Endothelial cell of umbilical vein (primary cell): ENCODE measurements at regions not wholly inside any gene's neighbourhood (a gene's known extent, or its start where the extent isn't known, plus 50 kb on each side); places are given as distances from the start of the nearest gene placed in this dataset.

Experiments
- BruUV-seq: library from RNA; stranded (reverse); fragments of 400-500 nt; replicated peaks from 2 replicates; lab custom pipeline; 2021; lab: Mats Ljungman, UMichigan
- CTCF ChIA-PET: fragments of 300-600, 350-600 bp; sonication (Branson Sonifier 250); formaldehyde crosslinking; loops from one replicate; lab custom pipeline; 2021; ENCODE audit warnings: antibody characterized with exemption, inconsistent platforms; lab: Charles Lee
- POLR2A ChIA-PET: fragments of 300-600, 350-600 bp; sonication (Branson Sonifier 250); formaldehyde crosslinking; loops from one replicate; lab custom pipeline; 2021; ENCODE audit warnings: antibody characterized with exemption, inconsistent platforms; lab: Charles Lee
- DNase-seq: peaks from one replicate; pipeline ENCODE4 v3.0.0-alpha.2; 2011; ENCODE audit warnings: low read depth, low spot score
- FAIRE-seq: peaks from 2 replicates; lab custom pipeline; 2011; peaks lifted over from hg19 to GRCh38; lab: Jason Lieb, UNC
- H2AFZ ChIP-seq: 2 replicates; pipeline ENCODE4 v1.6.0; 2012; ENCODE audit warnings: low read depth, low read length, control low read depth, inconsistent platforms
- H3K27ac ChIP-seq: 2 replicates; pipeline ENCODE4 v1.5.1; 2011; ENCODE audit warnings: low read depth, mild to moderate bottlenecking, control low read depth, low read length, moderate library complexity; ENCODE audit not compliant: insufficient read depth
- H3K27me3 ChIP-seq, 2 experiments: 2 replicates each; pipeline versions ENCODE4 v1.6.0 to v1.6.1; 2011; ENCODE audit warnings: low read length in 2 of 2, mixed read lengths in 1 of 2; ENCODE audit not compliant: control insufficient read depth in 2 of 2, insufficient read depth in 2 of 2
- H3K36me3 ChIP-seq, 2 experiments: 2 replicates in 1 of 2; 3 replicates in 1 of 2; pipeline ENCODE4 v1.5.1; 2011; ENCODE audit warnings: low read length in 2 of 2, mild to moderate bottlenecking in 1 of 2, moderate library complexity in 1 of 2; ENCODE audit not compliant: control insufficient read depth in 2 of 2, insufficient read depth in 2 of 2; ENCODE audit errors: extremely low read depth in 1 of 2
- H3K4me1 ChIP-seq: 3 replicates; pipeline ENCODE4 v1.5.1; 2011; ENCODE audit warnings: mild to moderate bottlenecking, low read length; ENCODE audit not compliant: control insufficient read depth, insufficient read depth; ENCODE audit errors: extremely low read depth
- H3K4me2 ChIP-seq: 2 replicates; pipeline ENCODE4 v1.6.1; 2011; ENCODE audit warnings: low read length, control low read depth, mixed read lengths; ENCODE audit not compliant: insufficient read depth
- H3K4me3 ChIP-seq, 3 experiments: fragments of 200-600 bp in 1 of 3; sonication (generic), shearing (Covaris generic) in 1 of 3; replicated peaks in 1 of 3; 2 replicates each; pipeline ENCODE4 v1.5.1; 2011 to 2016; ENCODE audit warnings: control low read depth in 3 of 3, low read length in 3 of 3, mild to moderate bottlenecking in 2 of 3, inconsistent platforms in 1 of 3, low read depth in 1 of 3, moderate library complexity in 1 of 3; ENCODE audit not compliant: insufficient read depth in 1 of 3
- H3K79me2 ChIP-seq: 2 replicates; pipeline ENCODE4 v1.6.0; 2012; ENCODE audit warnings: low read length, inconsistent platforms; ENCODE audit not compliant: control insufficient read depth, insufficient read depth
- H3K9ac ChIP-seq: replicated peaks from 2 replicates; pipeline ENCODE3; 2011; ENCODE audit warnings: low read length, control low read depth; ENCODE audit not compliant: insufficient read depth; ENCODE audit errors: extremely low read depth
- H3K9me1 ChIP-seq: replicated peaks from 3 replicates; pipeline ENCODE4 v1.6.0; 2011; ENCODE audit warnings: mild to moderate bottlenecking, low read length; ENCODE audit not compliant: control insufficient read depth, insufficient read depth; ENCODE audit errors: extremely low read depth
- H3K9me3 ChIP-seq: replicated peaks from 2 replicates; pipeline ENCODE4 v1.5.1; 2012; ENCODE audit warnings: low read length, inconsistent platforms; ENCODE audit not compliant: control insufficient read depth, insufficient read depth
- H4K20me1 ChIP-seq: replicated peaks from 2 replicates; pipeline ENCODE3; 2011; ENCODE audit warnings: mild to moderate bottlenecking, low read length; ENCODE audit not compliant: control insufficient read depth, insufficient read depth; ENCODE audit errors: extremely low read depth
- EZH2 ChIP-seq: IDR thresholded peaks from 2 replicates; pipeline ENCODE4 v1.6.1; 2012; ENCODE audit warnings: borderline replicate concordance, low read depth, mild to moderate bottlenecking, moderate library complexity, low read length, inconsistent platforms; ENCODE audit not compliant: severe bottlenecking
- FOS ChIP-seq: IDR thresholded peaks from 2 replicates; pipeline ENCODE4 v1.6.1; 2011; ENCODE audit warnings: mild to moderate bottlenecking, low read length, moderate library complexity, borderline replicate concordance; ENCODE audit not compliant: insufficient read depth
- GATA2 ChIP-seq: IDR thresholded peaks from 2 replicates; pipeline ENCODE4 v1.7.0; 2011; ENCODE audit warnings: low read depth, mild to moderate bottlenecking, moderate library complexity, mixed read lengths, low read length; ENCODE audit not compliant: insufficient read length, insufficient read depth
- JUN ChIP-seq: IDR thresholded peaks from 2 replicates; pipeline ENCODE4 v1.6.1; 2011; ENCODE audit warnings: borderline replicate concordance, low read depth; ENCODE audit not compliant: insufficient read length, insufficient read depth
- MAX ChIP-seq: IDR thresholded peaks from 2 replicates; pipeline ENCODE4 v1.6.1; 2011; ENCODE audit not compliant: insufficient read depth, insufficient read length
- MYC ChIP-seq: IDR thresholded peaks from one replicate; pipeline ENCODE4 v1.6.1; 2011; ENCODE audit warnings: mild to moderate bottlenecking, low read depth, low read length
- POLR2A ChIP-seq: IDR thresholded peaks from 2 replicates; pipeline ENCODE4 v1.6.1; 2012; ENCODE audit warnings: low read depth, mild to moderate bottlenecking, control low read depth, low read length
- POLR2AphosphoS5 ChIP-seq: IDR thresholded peaks from 2 replicates; pipeline ENCODE4 v1.6.1; 2012; ENCODE audit warnings: low read depth, mild to moderate bottlenecking, control low read depth, low read length, moderate library complexity; ENCODE audit not compliant: insufficient read depth
- dilution Hi-C: fragments of 300-500 bp; cut with MboI; formaldehyde crosslinking; loops from one replicate; pipeline ENCODE4 v1.15.0; 2019; ENCODE audit warnings: low sequenced_read_pairs; ENCODE audit not compliant: extremely low pct_ligation_motif_present
- intact Hi-C: fragments of 100-400 bp; cut with micrococcal nuclease; formaldehyde crosslinking; loops from one replicate; pipeline ENCODE4 v1.10.0; 2022
- TF ChIP-seq, protein P1 (sequence below), 2 donors: IDR thresholded peaks; 1 replicate in 1 of 2; 2 replicates in 1 of 2; pipeline ENCODE4 v1.5.1; 2011; ENCODE audit warnings: low read length in 2 of 2, mild to moderate bottlenecking in 2 of 2, moderate library complexity in 2 of 2, control low read depth in 1 of 2, inconsistent platforms in 1 of 2, low read depth in 1 of 2; ENCODE audit not compliant: insufficient read depth in 1 of 2; ENCODE audit errors: extremely low read depth in 1 of 2

- ChIA-PET POLR2A (no interaction called here), CTCF (no interaction called here)
- H3K27me3 ChIP-seq, result no peaks in the 10 kb centered on the region
- H3K9me3 ChIP-seq, result no peaks in the 10 kb centered on the region
- H2AFZ ChIP-seq, result no peak overlapping the region
- BruUV-seq, result no TSS peak
- H3K27ac ChIP-seq, result no peak overlapping the region
- FAIRE-seq, result no peak
- H3K9me1 ChIP-seq, result no peaks in the 10 kb centered on the region
- H3K9ac ChIP-seq, result no peak overlapping the region
- intact Hi-C loops (no loop called here), dilution Hi-C loops (no loop called here)
- H3K4me2 ChIP-seq, result no peak overlapping the region
- H3K4me3 ChIP-seq, result no peak overlapping the region
- H3K36me3 ChIP-seq, result no peaks in the 10 kb centered on the region
- DNase-seq, result no peak
- no peaks in the 10 kb centered on the region for H3K79me2 ChIP-seq
- H4K20me1 ChIP-seq, result no peaks in the 10 kb centered on the region
- TF ChIP-seq GATA2 (no peak), POLR2AphosphoS5 (no peak), POLR2A (no peak), JUN (no peak), MAX (no peak), EZH2 (no peak), FOS (no peak), MYC (no peak)
- TF ChIP-seq, protein P1, sequence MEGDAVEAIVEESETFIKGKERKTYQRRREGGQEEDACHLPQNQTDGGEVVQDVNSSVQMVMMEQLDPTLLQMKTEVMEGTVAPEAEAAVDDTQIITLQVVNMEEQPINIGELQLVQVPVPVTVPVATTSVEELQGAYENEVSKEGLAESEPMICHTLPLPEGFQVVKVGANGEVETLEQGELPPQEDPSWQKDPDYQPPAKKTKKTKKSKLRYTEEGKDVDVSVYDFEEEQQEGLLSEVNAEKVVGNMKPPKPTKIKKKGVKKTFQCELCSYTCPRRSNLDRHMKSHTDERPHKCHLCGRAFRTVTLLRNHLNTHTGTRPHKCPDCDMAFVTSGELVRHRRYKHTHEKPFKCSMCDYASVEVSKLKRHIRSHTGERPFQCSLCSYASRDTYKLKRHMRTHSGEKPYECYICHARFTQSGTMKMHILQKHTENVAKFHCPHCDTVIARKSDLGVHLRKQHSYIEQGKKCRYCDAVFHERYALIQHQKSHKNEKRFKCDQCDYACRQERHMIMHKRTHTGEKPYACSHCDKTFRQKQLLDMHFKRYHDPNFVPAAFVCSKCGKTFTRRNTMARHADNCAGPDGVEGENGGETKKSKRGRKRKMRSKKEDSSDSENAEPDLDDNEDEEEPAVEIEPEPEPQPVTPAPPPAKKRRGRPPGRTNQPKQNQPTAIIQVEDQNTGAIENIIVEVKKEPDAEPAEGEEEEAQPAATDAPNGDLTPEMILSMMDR (IDR thresholded peaks at IDR 0.05; ENCODE audit: extremely low read depth in 1 of 2, insufficient read depth in 1 of 2, low read depth in 1 of 2, low read length in 2 of 2), result no peak
- no peaks in the 10 kb centered on the region for H3K4me1 ChIP-seq
These were observed 133.5 kb upstream of the UBE2E3 start for GRCh38 chr2:180846756-180847472.
